ENCODE measurements at regions not wholly inside any gene's neighbourhood (a gene's known extent, or its start where the extent isn't known, plus 50 kb on each side); places are given as distances from the start of the nearest gene placed in this dataset.

- DNase-seq (ENCODE audit: low read depth): no peak
- no peak for TF ChIP-seq CTCF (IDR thresholded peaks at IDR 0.05; ENCODE audit: low read depth, low read length, missing control alignments)
- H3K4me3 ChIP-seq (ENCODE audit: low read depth, low read length): no peak overlapping the region
Measured at GRCh38 chr15:35288580-35288979, 203.5 kb upstream of the NANOGP8 start.

GRCh38 chr15:35286721-35287120 lies 201.6 kb upstream of the NANOGP8 start:
- no peak for DNase-seq (ENCODE audit: low read depth)
- H3K4me3 ChIP-seq (ENCODE audit: low read depth, low read length): no peak overlapping the region
- no peak for TF ChIP-seq CTCF (IDR thresholded peaks at IDR 0.05; ENCODE audit: low read depth, low read length, missing control alignments)

GRCh38 chr15:35282965-35283496 lies 197.9 kb upstream of the NANOGP8 start:
- no peak for DNase-seq (ENCODE audit: low read depth)
- H3K4me3 ChIP-seq (ENCODE audit: low read depth, low read length): no peak overlapping the region
- TF ChIP-seq CTCF (IDR thresholded peaks at IDR 0.05; ENCODE audit: low read depth, low read length, missing control alignments): no peak

- no peak for TF ChIP-seq CTCF (IDR thresholded peaks at IDR 0.05; ENCODE audit: low read depth, low read length, missing control alignments)
- no peak for DNase-seq (ENCODE audit: low read depth)
Measured at GRCh38 chr15:35281515-35281914, 196.4 kb upstream of the NANOGP8 start.

GRCh38 chr15:35279811-35280210 lies 194.7 kb upstream of the NANOGP8 start:
- no peak for DNase-seq (ENCODE audit: low read depth)
- TF ChIP-seq CTCF (IDR thresholded peaks at IDR 0.05; ENCODE audit: low read depth, low read length, missing control alignments): no peak
- no peak overlapping the region for H3K4me3 ChIP-seq (ENCODE audit: low read depth, low read length)

More at GRCh38 chr15:35281515-35281914, 196.4 kb upstream of the NANOGP8 start:
- H3K4me3 ChIP-seq (ENCODE audit: low read depth, low read length): no peak overlapping the region

- DNase-seq (ENCODE audit: low read depth): no peak
Measured at GRCh38 chr15:35271371-35272043, 186.4 kb upstream of the NANOGP8 start.

More at GRCh38 chr15:35271371-35272043, 186.4 kb upstream of the NANOGP8 start:
- no peak overlapping the region for H3K4me3 ChIP-seq (ENCODE audit: low read depth, low read length)
- TF ChIP-seq CTCF (IDR thresholded peaks at IDR 0.05; ENCODE audit: low read depth, low read length, missing control alignments): no peak
